Endothelial cell of umbilical vein (primary cell): ENCODE measurements at regions not wholly inside any gene's neighbourhood (a gene's known extent, or its start where the extent isn't known, plus 50 kb on each side); places are given as distances from the start of the nearest gene placed in this dataset.

Experiments
- BruUV-seq: library from RNA; stranded (reverse); fragments of 400-500 nt; replicated peaks from 2 replicates; lab custom pipeline; 2021; lab: Mats Ljungman, UMichigan
- CTCF ChIA-PET: fragments of 300-600, 350-600 bp; sonication (Branson Sonifier 250); formaldehyde crosslinking; loops from one replicate; lab custom pipeline; 2021; ENCODE audit warnings: antibody characterized with exemption, inconsistent platforms; lab: Charles Lee
- POLR2A ChIA-PET: fragments of 300-600, 350-600 bp; sonication (Branson Sonifier 250); formaldehyde crosslinking; loops from one replicate; lab custom pipeline; 2021; ENCODE audit warnings: antibody characterized with exemption, inconsistent platforms; lab: Charles Lee
- DNase-seq: peaks from one replicate; pipeline ENCODE4 v3.0.0-alpha.2; 2011; ENCODE audit warnings: low read depth, low spot score
- FAIRE-seq: peaks from 2 replicates; lab custom pipeline; 2011; peaks lifted over from hg19 to GRCh38; lab: Jason Lieb, UNC
- H2AFZ ChIP-seq: 2 replicates; pipeline ENCODE4 v1.6.0; 2012; ENCODE audit warnings: low read depth, low read length, control low read depth, inconsistent platforms
- H3K27ac ChIP-seq: 2 replicates; pipeline ENCODE4 v1.5.1; 2011; ENCODE audit warnings: low read depth, mild to moderate bottlenecking, control low read depth, low read length, moderate library complexity; ENCODE audit not compliant: insufficient read depth
- H3K27me3 ChIP-seq, 2 experiments: 2 replicates each; pipeline versions ENCODE4 v1.6.0 to v1.6.1; 2011; ENCODE audit warnings: low read length in 2 of 2, mixed read lengths in 1 of 2; ENCODE audit not compliant: control insufficient read depth in 2 of 2, insufficient read depth in 2 of 2
- H3K36me3 ChIP-seq, 2 experiments: 2 replicates in 1 of 2; 3 replicates in 1 of 2; pipeline ENCODE4 v1.5.1; 2011; ENCODE audit warnings: low read length in 2 of 2, mild to moderate bottlenecking in 1 of 2, moderate library complexity in 1 of 2; ENCODE audit not compliant: control insufficient read depth in 2 of 2, insufficient read depth in 2 of 2; ENCODE audit errors: extremely low read depth in 1 of 2
- H3K4me1 ChIP-seq: 3 replicates; pipeline ENCODE4 v1.5.1; 2011; ENCODE audit warnings: mild to moderate bottlenecking, low read length; ENCODE audit not compliant: control insufficient read depth, insufficient read depth; ENCODE audit errors: extremely low read depth
- H3K4me2 ChIP-seq: 2 replicates; pipeline ENCODE4 v1.6.1; 2011; ENCODE audit warnings: low read length, control low read depth, mixed read lengths; ENCODE audit not compliant: insufficient read depth
- H3K4me3 ChIP-seq, 3 experiments: fragments of 200-600 bp in 1 of 3; sonication (generic), shearing (Covaris generic) in 1 of 3; replicated peaks in 1 of 3; 2 replicates each; pipeline ENCODE4 v1.5.1; 2011 to 2016; ENCODE audit warnings: control low read depth in 3 of 3, low read length in 3 of 3, mild to moderate bottlenecking in 2 of 3, inconsistent platforms in 1 of 3, low read depth in 1 of 3, moderate library complexity in 1 of 3; ENCODE audit not compliant: insufficient read depth in 1 of 3
- H3K79me2 ChIP-seq: 2 replicates; pipeline ENCODE4 v1.6.0; 2012; ENCODE audit warnings: low read length, inconsistent platforms; ENCODE audit not compliant: control insufficient read depth, insufficient read depth
- H3K9ac ChIP-seq: replicated peaks from 2 replicates; pipeline ENCODE3; 2011; ENCODE audit warnings: low read length, control low read depth; ENCODE audit not compliant: insufficient read depth; ENCODE audit errors: extremely low read depth
- H3K9me1 ChIP-seq: replicated peaks from 3 replicates; pipeline ENCODE4 v1.6.0; 2011; ENCODE audit warnings: mild to moderate bottlenecking, low read length; ENCODE audit not compliant: control insufficient read depth, insufficient read depth; ENCODE audit errors: extremely low read depth
- H3K9me3 ChIP-seq: replicated peaks from 2 replicates; pipeline ENCODE4 v1.5.1; 2012; ENCODE audit warnings: low read length, inconsistent platforms; ENCODE audit not compliant: control insufficient read depth, insufficient read depth
- H4K20me1 ChIP-seq: replicated peaks from 2 replicates; pipeline ENCODE3; 2011; ENCODE audit warnings: mild to moderate bottlenecking, low read length; ENCODE audit not compliant: control insufficient read depth, insufficient read depth; ENCODE audit errors: extremely low read depth
- CTCF ChIP-seq, 2 donors: IDR thresholded peaks; 1 replicate in 1 of 2; 2 replicates in 1 of 2; pipeline ENCODE4 v1.5.1; 2011; ENCODE audit warnings: low read length in 2 of 2, mild to moderate bottlenecking in 2 of 2, moderate library complexity in 2 of 2, control low read depth in 1 of 2, inconsistent platforms in 1 of 2, low read depth in 1 of 2; ENCODE audit not compliant: insufficient read depth in 1 of 2; ENCODE audit errors: extremely low read depth in 1 of 2
- EZH2 ChIP-seq: IDR thresholded peaks from 2 replicates; pipeline ENCODE4 v1.6.1; 2012; ENCODE audit warnings: borderline replicate concordance, low read depth, mild to moderate bottlenecking, moderate library complexity, low read length, inconsistent platforms; ENCODE audit not compliant: severe bottlenecking
- FOS ChIP-seq: IDR thresholded peaks from 2 replicates; pipeline ENCODE4 v1.6.1; 2011; ENCODE audit warnings: mild to moderate bottlenecking, low read length, moderate library complexity, borderline replicate concordance; ENCODE audit not compliant: insufficient read depth
- GATA2 ChIP-seq: IDR thresholded peaks from 2 replicates; pipeline ENCODE4 v1.7.0; 2011; ENCODE audit warnings: low read depth, mild to moderate bottlenecking, moderate library complexity, mixed read lengths, low read length; ENCODE audit not compliant: insufficient read length, insufficient read depth
- JUN ChIP-seq: IDR thresholded peaks from 2 replicates; pipeline ENCODE4 v1.6.1; 2011; ENCODE audit warnings: borderline replicate concordance, low read depth; ENCODE audit not compliant: insufficient read length, insufficient read depth
- MAX ChIP-seq: IDR thresholded peaks from 2 replicates; pipeline ENCODE4 v1.6.1; 2011; ENCODE audit not compliant: insufficient read depth, insufficient read length
- MYC ChIP-seq: IDR thresholded peaks from one replicate; pipeline ENCODE4 v1.6.1; 2011; ENCODE audit warnings: mild to moderate bottlenecking, low read depth, low read length
- POLR2A ChIP-seq: IDR thresholded peaks from 2 replicates; pipeline ENCODE4 v1.6.1; 2012; ENCODE audit warnings: low read depth, mild to moderate bottlenecking, control low read depth, low read length
- POLR2AphosphoS5 ChIP-seq: IDR thresholded peaks from 2 replicates; pipeline ENCODE4 v1.6.1; 2012; ENCODE audit warnings: low read depth, mild to moderate bottlenecking, control low read depth, low read length, moderate library complexity; ENCODE audit not compliant: insufficient read depth
- dilution Hi-C: fragments of 300-500 bp; cut with MboI; formaldehyde crosslinking; loops from one replicate; pipeline ENCODE4 v1.15.0; 2019; ENCODE audit warnings: low sequenced_read_pairs; ENCODE audit not compliant: extremely low pct_ligation_motif_present
- intact Hi-C: fragments of 100-400 bp; cut with micrococcal nuclease; formaldehyde crosslinking; loops from one replicate; pipeline ENCODE4 v1.10.0; 2022

GRCh38 chr1:60448850-60449249, 375.3 kb upstream of the C1orf87 start:
- intact Hi-C loops, result no loop called here
- Histone ChIP-seq H3K9me3 (no peaks in the 10 kb centered on the region), H3K4me3 (no peak overlapping the region), H3K27ac (no peak overlapping the region), H4K20me1 (no peaks in the 10 kb centered on the region), H2AFZ (no peak overlapping the region), H3K4me1 (no peaks in the 10 kb centered on the region), H3K9ac (no peak overlapping the region), H3K4me2 (no peak overlapping the region), H3K9me1 (no peaks in the 10 kb centered on the region), H3K79me2 (no peaks in the 10 kb centered on the region), H3K36me3 (no peaks in the 10 kb centered on the region), H3K27me3 (no peaks in the 10 kb centered on the region)
- DNase-seq, result no peak
- dilution Hi-C loops, result no loop called here
- TF ChIP-seq POLR2A, result no peak
- no peak for TF ChIP-seq EZH2
- TF ChIP-seq JUN, result no peak
- no peak for TF ChIP-seq CTCF (IDR thresholded peaks at IDR 0.05; ENCODE audit: extremely low read depth in 1 of 2, insufficient read depth in 1 of 2, low read depth in 1 of 2, low read length in 2 of 2)
- TF ChIP-seq FOS, result no peak
- TF ChIP-seq POLR2AphosphoS5, result no peak
- TF ChIP-seq MYC, result no peak
- TF ChIP-seq MAX, result no peak
- no peak for TF ChIP-seq GATA2
- ChIA-PET POLR2A (no interaction called here), CTCF (interaction anchor here (0.9 to 1.0 kb wide), 3 partner anchors 23 to 317 kb away, joined by 3 to 4 read pairs (median 3); no protein-coding TSS in a partner anchor)
- FAIRE-seq, result no peak
- BruUV-seq, result no TSS peak
